IPS-NIHi7 (cell line): ENCODE measurements at regions not wholly inside any gene's neighbourhood (a gene's known extent, or its start where the extent isn't known, plus 50 kb on each side); places are given as distances from the start of the nearest gene placed in this dataset.
A peak's percentile ranks its signal among the peaks of the same experiment; 100 is the strongest.

Source experiments
- DNase-seq: peaks from one replicate; pipeline ENCODE4 v3.0.0; 2012; ENCODE audit warnings: mixed read lengths; ENCODE audit errors: extremely low spot score

DNA sequence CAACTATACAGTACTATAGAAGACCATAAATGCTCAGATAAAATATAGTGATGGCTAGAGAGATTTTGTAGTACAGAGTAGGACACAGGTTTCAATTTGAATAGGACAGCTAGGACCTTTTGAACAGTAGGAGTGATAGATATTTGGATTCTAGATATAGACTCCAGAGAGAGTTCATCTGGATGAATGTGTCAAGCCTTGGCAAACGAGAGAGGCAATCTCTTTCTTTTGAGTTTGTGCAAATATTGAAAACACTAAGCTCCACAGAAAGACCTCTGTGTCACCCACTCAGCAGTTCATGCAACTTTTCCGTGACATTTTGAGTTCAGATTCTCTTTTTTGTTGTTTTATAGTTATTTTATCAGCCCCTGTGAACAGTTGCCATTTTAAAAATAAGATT lies 834.3 kb upstream of the COBL start:
- no peak for DNase-seq

DNA sequence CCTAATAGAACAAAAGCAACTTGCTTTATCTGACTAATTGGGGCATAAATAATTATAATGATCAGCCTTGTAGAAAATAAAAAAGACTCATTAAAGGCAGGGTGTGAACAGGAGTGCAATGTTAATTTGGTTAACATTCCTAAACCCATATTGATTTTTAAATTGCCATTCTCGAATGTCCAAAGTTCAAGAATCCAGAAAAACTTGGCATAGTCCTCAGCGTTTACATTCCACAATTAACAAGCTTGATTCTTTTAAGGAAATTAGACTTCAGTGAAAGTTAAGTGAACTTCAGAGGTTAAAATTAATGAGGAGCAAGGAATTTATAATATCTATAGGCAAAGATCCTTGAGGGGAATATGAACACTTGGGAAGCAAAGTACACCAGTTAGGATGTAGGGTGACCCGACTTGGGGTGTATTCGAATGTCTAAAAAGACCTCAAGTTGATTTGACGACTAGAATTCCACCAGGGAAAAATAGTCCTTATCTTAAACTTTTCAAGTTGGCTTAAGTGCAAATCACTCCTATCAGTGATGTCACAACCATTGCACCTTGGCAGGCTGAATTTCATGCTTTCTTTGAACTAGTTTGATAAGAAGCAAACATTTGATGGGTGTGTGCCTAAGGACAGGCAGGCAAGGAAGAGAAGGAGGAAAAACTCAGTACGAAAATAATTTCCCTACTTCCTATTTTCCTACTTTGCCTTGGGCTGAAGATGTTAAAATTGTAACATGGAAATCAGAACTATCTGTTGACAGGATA lies 830.4 kb upstream of the COBL start:
- DNase-seq: no peak

DNA sequence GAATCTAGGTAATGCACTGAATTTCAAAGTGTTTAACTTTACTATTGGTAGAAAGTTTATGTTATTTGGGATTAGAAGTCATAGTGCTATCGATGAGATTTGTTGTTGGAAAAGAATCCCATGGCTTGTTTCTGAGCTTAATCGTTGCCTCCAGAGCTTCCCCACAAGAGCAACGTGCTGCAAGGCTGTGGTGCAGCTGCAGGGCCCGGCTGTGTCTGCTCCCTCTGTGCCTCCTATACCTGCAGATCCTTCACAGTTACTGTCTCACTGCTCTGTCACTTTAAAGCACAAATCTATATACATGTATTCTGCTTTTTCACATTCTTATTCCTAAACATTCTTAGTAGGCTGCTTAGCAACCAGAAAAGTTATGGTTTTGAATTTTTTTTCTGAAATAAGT lies 826.6 kb upstream of the COBL start:
- no peak for DNase-seq

DNA sequence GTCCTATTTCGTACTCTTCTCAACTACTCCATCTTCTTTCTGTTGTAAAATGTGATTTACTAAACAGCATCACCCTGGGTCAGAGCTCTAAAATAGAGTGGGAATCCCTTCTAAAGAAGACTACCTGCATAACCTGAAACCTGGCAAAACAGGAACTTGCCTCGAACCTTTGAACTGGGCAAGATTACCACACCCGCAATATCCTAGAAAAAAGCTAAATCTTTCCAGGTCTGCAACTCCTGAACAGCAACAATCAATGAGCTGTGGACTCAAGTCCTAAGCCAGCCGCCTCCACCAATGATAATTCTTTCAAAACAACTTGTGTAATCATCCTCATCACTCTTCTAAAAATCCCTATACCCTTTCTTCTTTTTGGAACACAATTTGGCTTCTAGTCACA lies 824.2 kb upstream of the COBL start:
- no peak for DNase-seq

DNA sequence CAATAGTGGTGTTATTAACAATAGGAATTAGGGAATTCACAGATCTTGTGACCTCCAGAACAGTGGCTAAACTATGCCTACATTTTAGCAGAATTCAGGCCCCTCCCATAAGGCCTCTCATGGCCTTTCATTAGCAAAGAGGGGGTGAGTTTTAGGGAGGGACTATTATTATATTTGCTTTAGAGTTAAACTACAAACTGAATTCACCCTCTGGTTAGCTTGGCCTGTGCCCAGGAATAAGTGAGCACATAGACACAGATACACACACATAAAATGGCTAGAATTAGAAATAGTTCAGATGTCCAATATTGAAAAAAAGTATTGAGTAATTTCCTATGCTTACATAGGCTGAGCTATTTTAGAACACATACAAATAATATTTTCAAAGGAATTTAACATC lies 818.8 kb upstream of the COBL start:
- DNase-seq: no peak

DNA sequence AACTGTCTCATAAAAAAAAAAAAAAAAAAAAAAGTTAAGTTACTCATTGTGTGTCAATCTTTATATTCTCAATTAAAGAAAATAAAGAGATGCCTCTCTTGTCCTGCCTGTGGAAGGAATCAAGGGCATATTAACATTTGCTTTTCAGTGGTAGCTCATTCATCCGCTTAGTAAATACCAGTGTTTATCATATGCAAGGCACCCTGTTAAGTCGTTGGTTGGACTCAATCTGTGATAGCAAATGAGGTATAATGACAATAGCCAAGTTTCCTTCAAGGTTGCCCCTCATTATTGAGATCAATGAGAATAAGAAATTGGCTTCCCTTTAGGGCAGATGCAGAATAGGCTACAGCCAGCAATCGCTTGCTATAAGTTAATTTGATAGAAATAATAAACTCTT lies 812.7 kb upstream of the COBL start:
- no peak for DNase-seq

DNA sequence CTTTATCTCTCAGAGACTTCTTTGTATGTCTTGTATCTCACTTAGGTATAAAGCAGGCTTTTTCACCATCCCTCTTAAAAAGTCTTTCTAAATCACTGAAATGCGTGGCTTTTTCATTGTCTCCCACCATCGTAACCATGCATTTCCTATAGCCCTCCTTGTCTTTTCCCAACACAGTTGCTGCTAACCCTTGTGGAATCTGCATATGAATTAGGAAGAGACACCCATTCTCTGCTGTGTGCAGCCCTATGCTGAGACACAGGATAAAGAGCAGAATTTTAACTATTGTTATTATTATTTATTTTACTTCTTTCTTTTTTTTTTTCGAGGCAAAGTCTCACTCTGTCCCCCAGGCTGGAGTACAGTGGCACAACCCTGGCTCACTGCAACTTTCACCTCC lies 804.3 kb upstream of the COBL start:
- peak; percentile 17 for DNase-seq

DNA sequence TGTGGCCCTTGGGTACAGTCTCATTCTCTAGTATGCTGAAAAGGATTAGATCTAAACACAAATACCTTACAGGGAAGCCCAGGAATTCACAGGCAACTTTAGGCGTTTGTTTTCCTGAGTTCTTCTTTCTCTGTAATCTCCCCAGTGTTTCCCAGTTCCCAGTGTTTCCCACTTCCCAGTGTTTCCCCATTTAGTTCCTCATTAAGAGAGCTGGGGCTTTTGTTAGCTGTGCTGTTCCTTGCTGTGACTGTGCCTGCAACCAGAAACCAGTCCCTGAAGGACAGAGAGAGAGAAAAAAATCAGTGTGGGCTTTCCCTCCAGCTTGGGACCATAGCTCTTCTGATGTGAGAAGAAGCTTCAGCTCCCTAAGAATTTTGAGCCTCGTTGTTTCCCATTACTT lies 802.9 kb upstream of the COBL start:
- DNase-seq: peak; percentile 35

DNA sequence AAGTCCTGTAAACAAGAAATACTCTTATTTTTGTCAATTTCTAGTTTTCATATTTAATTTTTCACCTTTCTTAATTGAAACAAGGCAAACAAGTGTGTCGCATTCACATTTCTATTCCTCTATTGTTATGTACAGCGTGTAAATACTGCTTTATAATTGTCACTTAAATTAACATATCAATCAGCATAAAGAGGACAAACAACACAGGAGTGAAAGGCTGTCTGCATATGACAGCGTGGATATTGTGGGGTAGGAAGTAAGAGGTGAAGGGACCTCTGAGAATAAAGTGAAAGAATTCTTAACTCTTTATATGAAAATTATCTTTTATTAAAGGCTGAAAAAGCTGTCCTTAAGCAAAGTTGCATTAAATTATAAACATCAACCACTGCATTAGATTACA lies 797.9 kb upstream of the COBL start:
- DNase-seq: no peak

DNA sequence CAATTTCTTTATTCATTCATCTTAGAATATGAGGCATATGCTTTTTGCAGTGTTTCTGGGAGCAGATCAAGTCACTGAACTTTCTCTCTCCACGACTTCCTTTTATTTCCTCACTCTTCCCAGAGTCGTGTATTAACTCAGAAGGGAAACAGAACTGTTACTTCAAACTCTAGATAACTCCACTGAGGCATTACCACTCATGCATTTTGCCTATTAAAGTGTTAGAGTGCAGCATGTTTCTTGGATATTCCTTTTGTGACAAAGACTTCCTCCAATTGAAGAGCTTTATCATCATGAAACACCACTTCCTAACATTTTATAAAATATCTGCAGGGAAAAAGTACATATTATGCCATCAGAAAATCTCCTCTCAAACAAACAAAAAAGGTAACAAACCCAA lies 797.4 kb upstream of the COBL start:
- no peak for DNase-seq

DNA sequence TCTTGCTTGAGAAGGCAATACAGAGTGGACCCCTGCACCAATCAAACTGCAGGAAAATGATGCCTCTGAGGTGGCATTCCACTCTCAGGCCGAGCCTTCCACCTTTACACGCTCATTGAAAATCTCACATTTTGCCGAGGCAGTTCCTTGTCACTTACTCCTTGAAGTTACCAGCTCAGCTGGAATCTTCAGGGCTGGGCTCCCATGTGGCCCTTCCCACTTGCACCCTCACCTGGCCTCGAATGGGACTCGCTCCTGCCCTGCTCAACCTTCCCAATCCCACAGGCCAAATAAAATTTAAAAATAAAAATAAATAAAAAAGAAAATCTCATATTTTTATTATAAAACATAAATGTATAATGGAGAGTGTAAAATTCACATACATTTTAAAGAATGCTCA lies 790.7 kb upstream of the COBL start:
- DNase-seq: peak; percentile 22

DNA sequence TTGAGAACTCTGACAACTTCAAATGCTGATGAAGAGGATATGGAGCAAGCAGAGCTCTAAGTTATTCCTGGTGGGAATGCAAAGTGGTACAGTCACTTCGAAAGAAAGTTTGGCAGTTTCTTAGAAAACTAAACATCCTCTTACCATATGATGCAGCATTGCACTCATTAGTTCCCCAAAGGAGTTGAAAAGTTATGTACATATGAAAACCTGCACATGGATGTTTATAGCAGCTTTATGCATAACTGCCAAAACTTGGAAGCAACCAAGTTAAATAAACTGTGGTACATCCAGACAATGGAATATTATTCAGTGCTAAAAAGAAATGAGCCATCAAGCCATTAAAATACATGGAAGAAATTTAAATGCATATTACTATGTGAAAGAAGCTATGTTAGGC lies 779.3 kb upstream of the COBL start:
- no peak for DNase-seq

DNA sequence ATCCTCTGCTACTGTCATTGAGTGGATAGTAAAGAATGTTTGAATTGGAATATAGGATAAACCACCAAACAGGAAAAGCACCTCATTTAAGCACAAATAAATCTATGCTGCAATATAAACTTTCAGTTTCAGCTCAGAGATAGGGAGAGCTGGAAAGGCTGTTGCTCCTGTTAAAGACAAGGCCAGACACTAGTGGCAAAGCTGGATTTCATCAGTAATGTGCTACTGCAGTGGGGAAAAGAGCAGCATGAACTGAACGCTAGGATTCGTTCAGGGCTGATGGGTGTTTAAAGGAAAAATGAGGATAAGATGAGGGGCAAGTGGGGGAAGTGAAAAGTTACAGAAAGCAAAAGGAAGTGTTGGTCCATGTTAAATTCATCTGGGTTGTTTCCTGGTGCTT lies 775.4 kb upstream of the COBL start:
- no peak for DNase-seq

DNA sequence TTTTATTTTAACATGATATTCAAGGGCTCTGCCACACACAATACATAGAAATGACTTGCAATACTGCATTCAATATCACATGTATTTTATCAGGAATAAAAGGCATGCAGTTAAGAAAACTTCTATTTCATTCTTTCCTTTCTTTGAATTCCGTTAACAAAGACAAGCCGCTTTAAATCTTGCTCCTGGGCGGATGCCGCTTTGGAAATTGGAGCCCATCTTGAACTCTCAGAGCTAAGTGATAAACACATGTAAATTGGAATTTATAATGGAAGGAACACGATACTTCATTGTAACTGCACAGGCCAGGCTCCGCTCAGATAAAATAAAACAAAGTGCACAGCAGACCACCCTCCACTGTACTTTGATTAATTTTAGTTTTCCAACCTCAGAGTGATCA lies 774.5 kb upstream of the COBL start:
- DNase-seq: no peak

DNA sequence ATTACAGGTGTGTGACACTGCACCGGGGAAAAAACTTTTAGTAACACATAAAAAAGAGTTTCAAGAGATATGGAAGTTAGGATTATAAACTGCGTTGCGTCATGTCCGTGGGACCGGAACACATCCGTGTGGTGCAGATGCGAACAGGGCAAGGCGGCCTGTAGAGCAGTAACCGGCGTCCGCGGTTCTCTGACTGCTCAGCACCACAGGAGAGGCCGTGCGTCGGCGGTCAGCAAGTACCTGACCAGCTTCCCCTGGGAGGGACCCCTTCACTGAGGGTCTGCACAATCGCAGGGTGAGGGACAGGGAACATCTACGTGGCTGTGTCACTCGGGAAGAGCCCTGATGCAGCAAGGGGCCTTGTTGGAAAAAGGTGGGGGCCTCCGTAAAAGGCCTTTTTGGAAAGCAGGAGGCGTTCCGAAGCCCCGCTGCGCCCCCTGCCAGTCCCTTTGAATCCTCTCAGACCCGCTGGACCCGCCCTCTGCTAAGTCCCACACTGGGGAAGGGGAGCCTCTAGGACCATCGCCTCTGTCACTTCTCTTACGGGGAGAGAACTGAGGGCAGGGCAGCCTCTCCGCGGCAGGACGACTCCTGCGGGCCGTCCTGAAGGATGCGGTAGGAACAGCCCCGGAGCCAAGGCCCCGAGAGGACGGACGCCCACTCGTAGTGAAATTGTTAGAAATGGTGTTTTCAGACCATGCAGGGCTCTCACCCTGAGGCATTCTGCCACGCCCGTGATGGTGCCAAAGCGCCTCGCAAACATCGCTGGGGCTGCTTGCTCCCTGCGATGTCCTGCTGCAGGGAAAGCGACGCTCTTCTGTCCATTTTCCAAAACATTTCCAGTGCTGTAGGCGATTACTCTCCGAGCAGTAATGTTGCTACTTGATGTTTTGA lies 771.6 kb upstream of the COBL start:
- DNase-seq: peak; percentile 81

DNA sequence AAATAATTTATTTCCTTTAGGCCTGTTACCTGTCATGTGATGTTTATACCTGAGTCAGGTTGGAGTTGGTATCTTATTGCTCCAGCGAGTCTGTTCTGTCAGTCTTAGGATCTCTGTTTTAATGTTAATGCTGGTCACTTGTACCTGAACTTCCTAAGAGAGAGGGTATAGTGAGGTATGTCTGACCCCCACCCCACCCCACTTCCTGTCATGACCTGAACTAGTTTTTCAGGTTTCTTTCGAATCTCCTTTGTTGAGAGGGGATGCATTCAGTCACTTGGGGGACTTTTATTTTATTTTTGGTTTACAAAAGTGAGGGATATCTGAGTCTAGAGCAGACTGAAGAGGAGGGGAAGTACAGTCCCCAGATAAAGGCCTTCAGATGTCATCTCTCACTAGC lies 769.0 kb upstream of the COBL start:
- DNase-seq: peak; percentile 24

DNA sequence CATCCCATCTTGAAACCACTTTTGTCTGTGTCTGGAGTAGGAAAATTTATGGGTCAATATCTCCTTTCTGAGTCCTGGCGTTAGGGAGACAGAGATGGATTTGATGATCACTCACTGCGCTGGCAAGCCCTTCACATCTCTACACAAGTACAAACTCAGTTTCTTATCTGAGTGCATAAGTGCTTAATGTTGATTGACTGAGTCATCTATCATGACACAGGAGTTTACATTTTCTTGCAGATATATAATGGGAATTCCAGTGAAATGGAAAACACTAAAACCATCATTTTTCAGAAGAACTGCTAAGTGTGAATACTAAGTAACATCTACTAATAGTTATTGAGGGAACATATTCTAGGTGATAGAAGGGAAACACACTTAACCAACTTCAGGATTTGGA lies 763.9 kb upstream of the COBL start:
- DNase-seq: no peak

DNA sequence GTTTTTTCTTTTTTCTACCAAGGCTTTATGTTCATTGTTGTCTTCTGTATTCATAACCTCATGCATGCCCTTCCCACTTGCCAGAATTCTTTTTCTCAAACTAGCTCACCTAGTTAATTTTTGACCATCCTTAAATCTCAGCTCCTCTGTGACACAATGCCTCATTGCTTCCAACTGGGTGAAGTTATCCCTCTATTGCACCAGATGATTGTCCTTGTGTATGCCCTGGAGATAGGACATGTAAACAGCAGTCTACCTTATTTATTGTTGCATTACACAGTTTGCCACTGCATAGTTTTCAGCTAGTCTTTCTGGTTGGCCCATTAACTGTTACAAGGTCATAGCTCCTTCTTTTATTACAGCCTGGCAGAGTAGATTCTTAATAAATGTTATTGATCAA lies 763.1 kb upstream of the COBL start:
- DNase-seq: no peak

DNA sequence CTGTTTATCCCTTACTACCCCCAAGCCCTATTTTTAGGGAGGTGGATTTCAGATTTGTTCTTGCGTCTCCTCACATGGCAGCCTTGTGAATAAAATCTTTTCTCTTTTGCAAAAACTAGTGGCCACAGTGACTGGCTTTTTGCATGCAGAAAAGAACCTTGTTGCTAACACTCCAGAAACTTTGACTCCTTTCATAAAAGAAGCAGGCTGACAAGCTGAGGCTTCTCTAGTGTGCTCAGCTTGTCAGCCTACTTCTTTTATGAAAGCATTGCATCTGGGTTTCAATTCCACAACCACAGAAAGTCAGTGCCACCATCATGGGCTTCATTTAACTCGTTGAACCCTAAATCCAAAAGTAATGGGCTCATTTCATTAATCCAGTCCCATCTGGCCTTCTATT lies 761.0 kb upstream of the COBL start:
- DNase-seq: no peak

DNA sequence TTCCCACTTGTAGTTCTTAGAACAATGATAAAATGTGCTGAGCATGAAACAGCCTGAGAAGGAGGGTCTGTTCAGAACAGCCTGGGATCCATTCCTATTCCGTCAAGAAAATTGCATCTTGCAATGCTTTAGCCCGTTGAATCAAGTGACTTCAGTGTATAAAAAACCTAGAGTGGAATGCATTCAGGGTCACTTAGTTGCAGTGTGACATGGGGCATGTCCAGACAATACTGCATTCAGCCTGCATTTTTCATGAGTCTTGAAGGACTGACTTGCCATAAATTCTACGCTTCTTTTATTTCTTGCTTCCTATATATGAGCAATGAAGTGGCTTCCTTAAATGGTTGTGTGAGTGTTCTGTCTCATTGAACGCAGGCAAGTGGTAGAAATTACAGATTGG lies 758.3 kb upstream of the COBL start:
- no peak for DNase-seq

DNA sequence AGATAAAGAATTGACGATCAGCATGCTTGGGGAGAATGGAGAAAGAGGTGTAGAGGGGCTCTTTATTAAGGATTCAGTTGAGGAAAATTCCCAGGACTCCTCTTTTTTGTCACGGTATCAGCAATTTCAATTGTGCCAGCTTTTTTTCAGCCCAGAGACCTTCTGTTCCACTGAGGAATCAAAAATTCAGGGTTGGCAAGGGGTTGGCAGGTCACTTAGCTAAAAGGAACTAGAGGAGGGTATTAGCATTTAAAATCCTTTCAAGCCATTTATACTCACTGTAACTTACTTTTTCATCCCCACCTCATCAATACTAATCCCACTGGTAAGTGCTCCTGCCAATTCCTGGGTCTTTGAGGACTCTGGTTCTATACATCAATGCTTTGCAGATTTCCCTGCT lies 757.5 kb upstream of the COBL start:
- DNase-seq: no peak

DNA sequence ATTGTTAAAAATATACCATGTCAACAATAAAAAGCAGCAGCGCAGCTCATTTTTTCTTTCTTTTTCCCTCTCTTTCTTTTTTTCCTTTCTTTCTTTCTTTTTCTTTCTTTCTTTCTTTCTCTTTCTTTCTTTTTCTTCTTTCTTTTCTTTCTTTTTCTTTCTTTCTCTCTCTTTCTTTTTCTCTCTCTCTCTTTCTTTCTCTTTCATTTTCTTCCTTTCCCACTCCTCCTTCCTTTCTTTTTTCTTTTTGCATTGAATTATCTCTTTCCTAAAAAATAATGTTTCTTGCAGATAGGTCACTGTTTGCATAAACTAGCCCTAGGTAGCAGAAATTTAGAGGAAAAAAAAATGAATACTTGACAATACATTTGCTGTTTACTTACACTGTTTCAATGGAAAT lies 755.1 kb upstream of the COBL start:
- no peak for DNase-seq

DNA sequence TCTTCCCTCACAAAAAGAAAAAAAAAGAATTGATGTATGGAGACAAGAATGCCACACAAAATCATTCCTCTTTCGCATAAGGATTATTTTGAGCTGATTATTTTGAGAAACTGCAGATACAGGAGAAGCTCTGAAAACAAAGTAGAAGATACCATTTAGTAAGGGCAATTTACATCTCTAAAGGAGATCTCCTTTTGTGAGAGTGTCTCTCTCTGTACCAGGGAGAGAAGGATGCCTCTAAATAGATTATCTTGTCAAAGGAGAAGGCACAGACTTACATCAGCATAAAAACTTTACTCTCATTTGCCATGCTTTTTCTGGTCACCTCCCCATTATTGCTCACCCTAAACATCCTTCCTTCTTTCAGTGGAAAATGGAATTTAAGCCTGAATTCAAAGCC lies 747.9 kb upstream of the COBL start:
- DNase-seq: no peak
